NCI-H748 (cell line): ENCODE measurements at regions not wholly inside any gene's neighbourhood (a gene's known extent, or its start where the extent isn't known, plus 50 kb on each side); places are given as distances from the start of the nearest gene placed in this dataset.

Experiments
- DNase-seq: peaks from one replicate; lab custom pipeline; 2025; ENCODE audit not compliant: unreplicated experiment; lab: John Stamatoyannopoulos, UW

- DNase-seq = no peak
These were observed 51.6 kb upstream of the SRGAP3 start for GRCh38 chr3:9301091-9301490.

GRCh38 chr3:9301798-9302197 lies 52.4 kb upstream of the SRGAP3 start:
- no peak for DNase-seq

GRCh38 chr3:9302425-9303181 lies 53.2 kb upstream of the SRGAP3 start:
- DNase-seq = peak; percentile 84

GRCh38 chr3:9308298-9308990 lies 54.4 kb upstream of the THUMPD3 start:
- DNase-seq = peak; percentile 47

GRCh38 chr3:9310043-9310442 lies 52.8 kb upstream of the THUMPD3 start:
- no peak for DNase-seq

GRCh38 chr3:9311228-9311627 lies 51.6 kb upstream of the THUMPD3 start:
- no peak for DNase-seq
